ENCODE measurements at regions not wholly inside any gene's neighbourhood (a gene's known extent, or its start where the extent isn't known, plus 50 kb on each side); places are given as distances from the start of the nearest gene placed in this dataset.

GRCh38 chr5:155455791-155456514, 442.4 kb downstream of the KIF4B start:
- Histone ChIP-seq H3K27me3 (replicated peaks) (no peaks in the 10 kb centered on the region), H3K27ac (no peak overlapping the region), H3K36me3 (replicated peaks) (no peaks in the 10 kb centered on the region), H3K4me3 (ENCODE audit: low read depth, low read length) (no peak overlapping the region)
- in situ Hi-C loops (cut with HindIII; ENCODE audit: low pct_ligation_motif_present, low sequenced_read_pairs): no loop called here
- TF ChIP-seq CTCF (IDR thresholded peaks at IDR 0.05; ENCODE audit: low read depth, low read length, missing control alignments): no peak
- DNase-seq: no peak

GRCh38 chr5:155459889-155460500, 446.4 kb downstream of the KIF4B start:
- in situ Hi-C loops (cut with HindIII; ENCODE audit: low pct_ligation_motif_present, low sequenced_read_pairs): no loop called here
- Histone ChIP-seq H3K4me3 (ENCODE audit: low read depth, low read length) (no peak overlapping the region), H3K27ac (no peak overlapping the region), H3K27me3 (replicated peaks) (no peaks in the 10 kb centered on the region), H3K36me3 (replicated peaks) (no peaks in the 10 kb centered on the region)
- no peak for DNase-seq
- TF ChIP-seq CTCF (IDR thresholded peaks at IDR 0.05; ENCODE audit: low read depth, low read length, missing control alignments): no peak

- in situ Hi-C loops (cut with HindIII; ENCODE audit: low pct_ligation_motif_present, low sequenced_read_pairs): no loop called here
- H3K27me3 ChIP-seq (replicated peaks): no peaks in the 10 kb centered on the region
- no peak for TF ChIP-seq CTCF (IDR thresholded peaks at IDR 0.05; ENCODE audit: low read depth, low read length, missing control alignments)
- H3K4me3 ChIP-seq (ENCODE audit: low read depth, low read length): no peak overlapping the region
- no peaks in the 10 kb centered on the region for H3K36me3 ChIP-seq (replicated peaks)
- H3K27ac ChIP-seq: no peak overlapping the region
- no peak for DNase-seq
Observed at GRCh38 chr5:155460501-155460931, 447.0 kb downstream of the KIF4B start.

GRCh38 chr5:155461304-155461703, 447.7 kb downstream of the KIF4B start:
- no peak overlapping the region for H3K27ac ChIP-seq
- H3K27me3 ChIP-seq (replicated peaks): no peaks in the 10 kb centered on the region
- TF ChIP-seq CTCF (IDR thresholded peaks at IDR 0.05; ENCODE audit: low read depth, low read length, missing control alignments): no peak
- no peak for DNase-seq
- H3K36me3 ChIP-seq (replicated peaks): no peaks in the 10 kb centered on the region
- H3K4me3 ChIP-seq (ENCODE audit: low read depth, low read length): no peak overlapping the region
- in situ Hi-C loops (cut with HindIII; ENCODE audit: low pct_ligation_motif_present, low sequenced_read_pairs): no loop called here

- H3K36me3 ChIP-seq (replicated peaks): no peaks in the 10 kb centered on the region
- in situ Hi-C loops (cut with HindIII; ENCODE audit: low pct_ligation_motif_present, low sequenced_read_pairs): no loop called here
- TF ChIP-seq CTCF (IDR thresholded peaks at IDR 0.05; ENCODE audit: low read depth, low read length, missing control alignments): no peak
- no peak overlapping the region for H3K4me3 ChIP-seq (ENCODE audit: low read depth, low read length)
- no peaks in the 10 kb centered on the region for H3K27me3 ChIP-seq (replicated peaks)
- no peak overlapping the region for H3K27ac ChIP-seq
- no peak for DNase-seq
Observed at GRCh38 chr5:155466851-155467250, 453.3 kb downstream of the KIF4B start.
